ENCODE measurements at regions not wholly inside any gene's neighbourhood (a gene's known extent, or its start where the extent isn't known, plus 50 kb on each side); places are given as distances from the start of the nearest gene placed in this dataset.

GRCh38 chr5:133890776-133891280 lies 77.6 kb downstream of the C5orf15 start:
- no peak overlapping the region for H3K4me3 ChIP-seq (ENCODE audit: low read length)
- no peak for DNase-seq (ENCODE audit: low read depth)
- TF ChIP-seq, protein P1, sequence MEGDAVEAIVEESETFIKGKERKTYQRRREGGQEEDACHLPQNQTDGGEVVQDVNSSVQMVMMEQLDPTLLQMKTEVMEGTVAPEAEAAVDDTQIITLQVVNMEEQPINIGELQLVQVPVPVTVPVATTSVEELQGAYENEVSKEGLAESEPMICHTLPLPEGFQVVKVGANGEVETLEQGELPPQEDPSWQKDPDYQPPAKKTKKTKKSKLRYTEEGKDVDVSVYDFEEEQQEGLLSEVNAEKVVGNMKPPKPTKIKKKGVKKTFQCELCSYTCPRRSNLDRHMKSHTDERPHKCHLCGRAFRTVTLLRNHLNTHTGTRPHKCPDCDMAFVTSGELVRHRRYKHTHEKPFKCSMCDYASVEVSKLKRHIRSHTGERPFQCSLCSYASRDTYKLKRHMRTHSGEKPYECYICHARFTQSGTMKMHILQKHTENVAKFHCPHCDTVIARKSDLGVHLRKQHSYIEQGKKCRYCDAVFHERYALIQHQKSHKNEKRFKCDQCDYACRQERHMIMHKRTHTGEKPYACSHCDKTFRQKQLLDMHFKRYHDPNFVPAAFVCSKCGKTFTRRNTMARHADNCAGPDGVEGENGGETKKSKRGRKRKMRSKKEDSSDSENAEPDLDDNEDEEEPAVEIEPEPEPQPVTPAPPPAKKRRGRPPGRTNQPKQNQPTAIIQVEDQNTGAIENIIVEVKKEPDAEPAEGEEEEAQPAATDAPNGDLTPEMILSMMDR (IDR thresholded peaks at IDR 0.05; ENCODE audit: insufficient read depth, low read depth, low read length, missing control alignments) = no peak

- DNase-seq (ENCODE audit: low read depth) = no peak
- TF ChIP-seq, protein P1 (IDR thresholded peaks at IDR 0.05; ENCODE audit: insufficient read depth, low read depth, low read length, missing control alignments) = no peak
- H3K4me3 ChIP-seq (ENCODE audit: low read length) = no peak overlapping the region
These were observed 78.1 kb downstream of the C5orf15 start for GRCh38 chr5:133890314-133890713.

- TF ChIP-seq, protein P1 (IDR thresholded peaks at IDR 0.05; ENCODE audit: insufficient read depth, low read depth, low read length, missing control alignments) = no peak
- no peak for DNase-seq (ENCODE audit: low read depth)
- H3K4me3 ChIP-seq (ENCODE audit: low read length) = no peak overlapping the region
These were observed 79.0 kb downstream of the C5orf15 start for GRCh38 chr5:133889271-133889905.

DNA sequence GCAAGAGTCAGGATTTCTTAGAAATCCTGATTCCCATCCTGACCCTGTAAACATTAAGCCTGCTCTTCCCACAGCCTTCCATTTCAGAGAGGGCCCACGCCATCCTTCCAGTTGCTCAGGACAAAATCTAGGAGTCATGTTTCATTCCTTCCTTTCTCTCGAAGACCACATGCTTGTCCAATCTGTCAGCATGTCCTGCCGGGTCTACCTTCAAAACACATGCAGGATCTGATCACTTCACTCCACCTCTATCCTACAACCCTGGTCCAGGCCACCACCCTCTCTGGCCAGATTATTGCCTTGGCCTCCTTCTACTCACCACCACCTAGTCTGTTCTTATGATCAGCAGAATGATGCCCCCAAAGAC lies 79.8 kb downstream of the C5orf15 start:
- no peak overlapping the region for H3K4me3 ChIP-seq (ENCODE audit: low read length)
- DNase-seq (ENCODE audit: low read depth) = no peak
- TF ChIP-seq, protein P1 (IDR thresholded peaks at IDR 0.05; ENCODE audit: insufficient read depth, low read depth, low read length, missing control alignments) = no peak

DNA sequence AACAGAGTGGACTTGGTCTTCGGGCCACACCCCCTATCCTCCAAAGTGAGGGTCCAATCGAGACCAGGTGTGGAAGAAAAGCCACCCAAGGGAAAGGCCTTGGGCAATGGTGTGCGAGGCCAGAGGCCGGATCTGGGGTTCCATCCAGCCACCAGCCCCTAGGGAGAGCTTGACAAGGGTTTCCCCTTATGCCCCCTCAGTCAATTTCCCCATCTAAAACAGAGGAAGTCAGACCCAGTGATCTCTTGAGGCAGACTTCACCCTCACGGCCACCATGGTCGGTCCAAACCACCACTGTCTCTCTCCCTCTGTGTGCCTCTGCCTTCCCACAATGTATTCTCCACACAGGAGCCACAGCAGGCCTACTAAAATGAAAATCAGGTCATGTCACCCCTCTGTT lies 82.9 kb downstream of the C5orf15 start:
- TF ChIP-seq, protein P1 (IDR thresholded peaks at IDR 0.05; ENCODE audit: insufficient read depth, low read depth, low read length, missing control alignments) = no peak
- no peak for DNase-seq (ENCODE audit: low read depth)
- H3K4me3 ChIP-seq (ENCODE audit: low read length) = no peak overlapping the region

DNA sequence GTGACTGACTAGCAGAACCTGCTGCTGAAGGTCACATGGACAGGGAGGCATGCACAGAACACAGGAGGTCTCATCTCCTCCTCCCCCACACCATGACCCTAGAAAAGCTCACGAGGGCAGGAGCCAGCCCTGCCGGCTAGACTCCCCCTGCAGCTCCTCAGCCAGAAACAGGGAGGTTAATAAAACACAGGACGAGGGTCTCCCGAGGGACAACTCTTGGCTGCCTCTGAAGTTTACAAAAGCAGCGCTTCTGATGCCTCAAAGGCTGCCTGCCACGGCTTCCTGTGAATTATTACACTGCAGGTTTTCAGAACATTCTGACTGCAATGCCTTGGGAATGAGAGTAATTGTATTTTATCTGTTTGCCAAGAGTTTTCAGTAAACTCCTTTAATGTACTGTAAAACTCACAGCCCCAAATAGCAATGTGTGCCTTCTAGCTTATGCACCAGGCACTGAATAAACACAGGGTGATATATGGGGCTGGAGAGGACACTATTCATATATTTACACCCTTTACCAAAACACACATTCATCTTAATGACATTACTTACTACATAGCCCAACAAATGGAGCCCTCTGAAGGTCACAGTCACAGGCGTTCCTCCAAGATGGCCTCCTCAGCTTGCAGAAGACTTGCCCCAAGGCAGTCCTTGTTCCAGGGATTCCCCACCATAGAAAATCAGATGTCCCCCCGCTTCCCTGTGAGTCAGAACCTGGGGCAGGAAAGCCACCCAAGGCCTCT lies 83.7 kb downstream of the C5orf15 start:
- DNase-seq (ENCODE audit: low read depth) = no peak
- TF ChIP-seq, protein P1 (IDR thresholded peaks at IDR 0.05; ENCODE audit: insufficient read depth, low read depth, low read length, missing control alignments) = no peak
- H3K4me3 ChIP-seq (ENCODE audit: low read length) = no peak overlapping the region
